ENCODE measurements at regions not wholly inside any gene's neighbourhood (a gene's known extent, or its start where the extent isn't known, plus 50 kb on each side); places are given as distances from the start of the nearest gene placed in this dataset.

DNA sequence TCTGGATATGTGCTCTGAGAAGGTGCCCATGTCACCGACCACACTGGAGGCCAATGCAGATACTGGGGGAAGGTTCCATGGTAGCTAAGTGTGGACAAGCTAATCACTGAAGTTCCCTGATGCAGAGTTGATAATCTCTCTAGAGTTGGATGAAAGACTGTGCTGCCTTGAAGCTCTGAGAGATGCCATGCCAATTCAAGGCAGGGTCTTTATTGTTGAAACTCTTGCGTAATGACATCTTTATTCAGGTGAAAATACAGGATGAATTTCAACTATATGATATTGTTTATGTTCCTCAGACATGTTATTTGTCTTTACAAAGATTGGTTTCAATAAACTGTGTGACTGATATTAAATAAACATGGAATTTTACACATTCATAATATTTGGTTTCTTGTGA lies 167.6 kb upstream of the TMEM161B start:
- intact Hi-C loops (cut with micrococcal nuclease) = no loop called here
- TF ChIP-seq, protein P1, sequence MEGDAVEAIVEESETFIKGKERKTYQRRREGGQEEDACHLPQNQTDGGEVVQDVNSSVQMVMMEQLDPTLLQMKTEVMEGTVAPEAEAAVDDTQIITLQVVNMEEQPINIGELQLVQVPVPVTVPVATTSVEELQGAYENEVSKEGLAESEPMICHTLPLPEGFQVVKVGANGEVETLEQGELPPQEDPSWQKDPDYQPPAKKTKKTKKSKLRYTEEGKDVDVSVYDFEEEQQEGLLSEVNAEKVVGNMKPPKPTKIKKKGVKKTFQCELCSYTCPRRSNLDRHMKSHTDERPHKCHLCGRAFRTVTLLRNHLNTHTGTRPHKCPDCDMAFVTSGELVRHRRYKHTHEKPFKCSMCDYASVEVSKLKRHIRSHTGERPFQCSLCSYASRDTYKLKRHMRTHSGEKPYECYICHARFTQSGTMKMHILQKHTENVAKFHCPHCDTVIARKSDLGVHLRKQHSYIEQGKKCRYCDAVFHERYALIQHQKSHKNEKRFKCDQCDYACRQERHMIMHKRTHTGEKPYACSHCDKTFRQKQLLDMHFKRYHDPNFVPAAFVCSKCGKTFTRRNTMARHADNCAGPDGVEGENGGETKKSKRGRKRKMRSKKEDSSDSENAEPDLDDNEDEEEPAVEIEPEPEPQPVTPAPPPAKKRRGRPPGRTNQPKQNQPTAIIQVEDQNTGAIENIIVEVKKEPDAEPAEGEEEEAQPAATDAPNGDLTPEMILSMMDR (IDR thresholded peaks at IDR 0.05; ENCODE audit: borderline replicate concordance) = no peak

DNA sequence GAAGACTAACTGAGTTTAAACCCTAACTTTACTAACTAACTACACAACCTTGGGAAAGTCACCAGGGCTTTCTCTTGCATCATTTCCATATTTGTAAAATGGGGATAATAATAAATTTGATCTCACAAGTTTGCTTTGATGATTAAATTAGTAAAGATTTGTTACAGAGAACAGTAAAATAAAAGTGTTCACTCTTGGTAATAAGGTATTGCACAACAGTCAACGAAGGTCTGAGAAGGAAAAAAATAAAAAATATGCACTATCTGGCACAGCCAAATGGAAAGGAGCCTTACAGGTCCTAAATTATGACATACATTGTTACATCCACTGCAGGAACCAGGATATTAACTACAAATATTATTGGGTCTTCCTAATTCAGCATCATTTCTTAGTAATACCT lies 160.0 kb upstream of the TMEM161B start:
- no peaks in the 10 kb centered on the region for H3K36me3 ChIP-seq
- intact Hi-C loops (cut with micrococcal nuclease) = no loop called here
- no peak overlapping the region for H3K27ac ChIP-seq (replicated peaks)
- DNase-seq = no peak
- no peak overlapping the region for H3K4me3 ChIP-seq
- no peaks in the 10 kb centered on the region for H3K27me3 ChIP-seq (ENCODE audit: low read depth)
- no peaks in the 10 kb centered on the region for H3K9me3 ChIP-seq (replicated peaks)
- TF ChIP-seq, protein P1 (IDR thresholded peaks at IDR 0.05; ENCODE audit: borderline replicate concordance) = no peak
- H3K4me1 ChIP-seq = no peaks in the 10 kb centered on the region

More for the DNA sequence above, 167.6 kb upstream of the TMEM161B start:
- Histone ChIP-seq H3K36me3 (no peaks in the 10 kb centered on the region), H3K27me3 (ENCODE audit: low read depth) (no peaks in the 10 kb centered on the region), H3K4me1 (no peaks in the 10 kb centered on the region), H3K4me3 (no peak overlapping the region), H3K9me3 (replicated peaks) (peaks cover 15% of the 10 kb centered on the region), H3K27ac (replicated peaks) (no peak overlapping the region)
- DNase-seq = no peak

DNA sequence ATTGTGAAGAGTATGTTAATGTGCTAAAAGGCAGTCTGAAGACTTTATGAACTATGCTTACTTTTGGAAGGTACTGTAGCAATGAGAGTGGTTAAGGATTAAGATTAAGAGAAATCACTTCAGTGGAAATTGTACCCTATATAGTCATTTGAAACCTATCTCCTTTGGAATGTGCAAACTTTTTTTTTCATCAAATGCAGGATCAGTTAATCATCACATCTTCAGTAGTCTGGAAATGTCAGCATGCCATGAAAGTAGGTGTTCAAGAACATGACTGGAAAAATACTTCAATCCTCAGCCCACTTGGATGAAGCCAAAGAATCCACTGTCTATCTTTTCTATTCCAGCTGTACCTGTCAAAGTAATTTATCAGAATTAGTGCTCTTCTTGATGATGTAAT lies 157.8 kb upstream of the TMEM161B start:
- TF ChIP-seq, protein P1 (IDR thresholded peaks at IDR 0.05; ENCODE audit: borderline replicate concordance) = no peak
- Histone ChIP-seq H3K36me3 (no peaks in the 10 kb centered on the region), H3K27ac (replicated peaks) (no peak overlapping the region), H3K9me3 (replicated peaks) (no peaks in the 10 kb centered on the region), H3K4me1 (no peaks in the 10 kb centered on the region), H3K4me3 (no peak overlapping the region), H3K27me3 (ENCODE audit: low read depth) (no peaks in the 10 kb centered on the region)
- intact Hi-C loops (cut with micrococcal nuclease) = no loop called here
- DNase-seq = no peak

DNA sequence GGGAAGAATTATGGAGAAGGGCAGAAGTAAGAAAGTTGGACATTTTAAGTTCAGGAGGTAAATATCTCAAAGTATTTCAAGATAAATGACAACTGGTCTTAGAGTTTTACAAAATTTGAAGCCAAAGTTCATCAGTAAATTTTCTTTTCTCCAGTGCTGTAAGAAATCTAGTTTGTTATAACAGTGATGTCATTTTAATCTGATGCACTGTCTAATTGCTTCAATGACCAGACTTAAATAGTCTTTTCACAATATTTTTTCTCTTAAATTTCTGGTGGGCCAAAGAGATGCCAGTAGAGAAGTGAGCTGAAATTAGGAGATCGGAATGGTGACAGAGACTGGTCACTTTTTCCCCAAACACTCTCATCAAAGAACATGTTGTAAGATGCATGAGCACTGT lies 156.5 kb upstream of the TMEM161B start:
- Histone ChIP-seq H3K4me1 (no peaks in the 10 kb centered on the region), H3K4me3 (no peak overlapping the region), H3K27ac (replicated peaks) (no peak overlapping the region), H3K27me3 (ENCODE audit: low read depth) (no peaks in the 10 kb centered on the region), H3K36me3 (no peaks in the 10 kb centered on the region), H3K9me3 (replicated peaks) (no peaks in the 10 kb centered on the region)
- TF ChIP-seq, protein P1 (IDR thresholded peaks at IDR 0.05; ENCODE audit: borderline replicate concordance) = no peak
- intact Hi-C loops (cut with micrococcal nuclease) = no loop called here
- no peak for DNase-seq

DNA sequence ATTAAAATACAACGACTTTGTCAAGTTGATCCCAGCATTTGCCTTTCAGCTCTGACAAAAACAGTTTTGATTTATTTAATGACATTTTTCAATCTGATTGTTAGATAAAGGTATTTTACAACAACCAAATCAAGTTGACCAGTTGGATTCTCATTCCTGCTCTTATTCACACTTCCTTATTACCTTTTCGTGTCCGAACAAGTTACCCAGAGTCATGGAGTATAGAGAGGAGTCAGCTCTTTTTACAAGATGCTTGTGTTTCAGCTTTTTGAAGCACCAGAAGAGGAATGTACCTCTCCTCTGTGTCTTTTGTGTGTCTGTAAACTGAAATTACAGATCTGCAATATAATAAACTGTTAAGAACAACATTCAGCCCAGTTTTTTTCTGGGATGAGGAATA lies 151.3 kb upstream of the TMEM161B start:
- no peak overlapping the region for H3K27ac ChIP-seq (replicated peaks)
- no peaks in the 10 kb centered on the region for H3K4me1 ChIP-seq
- H3K9me3 ChIP-seq (replicated peaks) = no peaks in the 10 kb centered on the region
- no peaks in the 10 kb centered on the region for H3K36me3 ChIP-seq
- TF ChIP-seq, protein P1 (IDR thresholded peaks at IDR 0.05; ENCODE audit: borderline replicate concordance) = no peak
- no peaks in the 10 kb centered on the region for H3K27me3 ChIP-seq (ENCODE audit: low read depth)
- no peak for DNase-seq
- no peak overlapping the region for H3K4me3 ChIP-seq
- intact Hi-C loops (cut with micrococcal nuclease) = no loop called here

DNA sequence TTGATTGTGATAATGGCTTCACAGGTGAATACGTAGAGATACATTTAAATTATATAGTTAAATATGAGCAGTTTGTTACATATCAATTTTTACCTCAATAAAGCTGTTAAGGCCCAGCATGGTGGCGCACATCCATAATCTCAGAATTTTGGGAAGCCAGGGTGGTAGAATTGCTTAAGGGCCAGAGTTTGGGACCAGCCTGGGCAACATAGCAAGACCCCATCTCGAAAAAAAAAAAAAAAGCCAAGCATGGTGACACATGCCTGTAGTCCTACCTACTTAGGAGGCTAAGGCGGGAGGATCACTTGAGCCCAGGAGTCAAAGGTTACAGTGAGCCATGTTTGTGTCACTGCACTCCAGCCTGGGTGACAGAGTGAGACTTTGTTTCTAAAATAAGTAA lies 138.7 kb upstream of the TMEM161B start:
- H3K4me1 ChIP-seq = peaks cover 9% of the 10 kb centered on the region
- no peak for DNase-seq
- no peak overlapping the region for H3K27ac ChIP-seq (replicated peaks)
- H3K4me3 ChIP-seq = no peak overlapping the region
- no peaks in the 10 kb centered on the region for H3K36me3 ChIP-seq
- H3K27me3 ChIP-seq (ENCODE audit: low read depth) = no peaks in the 10 kb centered on the region
- H3K9me3 ChIP-seq (replicated peaks) = no peaks in the 10 kb centered on the region
- intact Hi-C loops (cut with micrococcal nuclease) = no loop called here
- TF ChIP-seq, protein P1 (IDR thresholded peaks at IDR 0.05; ENCODE audit: borderline replicate concordance) = no peak
